ENCODE measurements at regions not wholly inside any gene's neighbourhood (a gene's known extent, or its start where the extent isn't known, plus 50 kb on each side); places are given as distances from the start of the nearest gene placed in this dataset.

DNA sequence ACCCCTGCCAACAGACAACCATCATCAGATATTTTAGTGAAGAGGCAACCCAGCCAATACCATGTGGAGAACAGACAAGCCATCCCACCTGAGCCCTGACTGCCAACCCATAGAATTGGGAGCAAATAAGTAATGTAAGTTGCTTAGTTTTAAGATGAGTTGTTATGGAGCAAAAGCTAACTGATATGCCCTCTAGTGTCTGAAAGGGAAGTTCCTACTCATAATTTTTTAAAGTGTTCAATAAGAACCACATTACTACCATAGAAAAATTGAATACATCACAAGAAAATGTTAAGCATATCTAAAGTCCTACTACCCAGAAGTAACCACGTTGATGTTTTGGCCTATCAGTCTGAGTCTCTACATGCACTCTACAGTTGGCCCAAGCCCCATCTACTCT, 50.8 kb upstream of the SLC36A4 start:
- DNase-seq (ENCODE audit: insufficient read length, low spot score), result no peak
- FAIRE-seq, result no peak
- TF ChIP-seq, protein P1, sequence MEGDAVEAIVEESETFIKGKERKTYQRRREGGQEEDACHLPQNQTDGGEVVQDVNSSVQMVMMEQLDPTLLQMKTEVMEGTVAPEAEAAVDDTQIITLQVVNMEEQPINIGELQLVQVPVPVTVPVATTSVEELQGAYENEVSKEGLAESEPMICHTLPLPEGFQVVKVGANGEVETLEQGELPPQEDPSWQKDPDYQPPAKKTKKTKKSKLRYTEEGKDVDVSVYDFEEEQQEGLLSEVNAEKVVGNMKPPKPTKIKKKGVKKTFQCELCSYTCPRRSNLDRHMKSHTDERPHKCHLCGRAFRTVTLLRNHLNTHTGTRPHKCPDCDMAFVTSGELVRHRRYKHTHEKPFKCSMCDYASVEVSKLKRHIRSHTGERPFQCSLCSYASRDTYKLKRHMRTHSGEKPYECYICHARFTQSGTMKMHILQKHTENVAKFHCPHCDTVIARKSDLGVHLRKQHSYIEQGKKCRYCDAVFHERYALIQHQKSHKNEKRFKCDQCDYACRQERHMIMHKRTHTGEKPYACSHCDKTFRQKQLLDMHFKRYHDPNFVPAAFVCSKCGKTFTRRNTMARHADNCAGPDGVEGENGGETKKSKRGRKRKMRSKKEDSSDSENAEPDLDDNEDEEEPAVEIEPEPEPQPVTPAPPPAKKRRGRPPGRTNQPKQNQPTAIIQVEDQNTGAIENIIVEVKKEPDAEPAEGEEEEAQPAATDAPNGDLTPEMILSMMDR (IDR thresholded peaks at IDR 0.05; ENCODE audit: insufficient read depth, missing control alignments), result peak; percentile 23

DNA sequence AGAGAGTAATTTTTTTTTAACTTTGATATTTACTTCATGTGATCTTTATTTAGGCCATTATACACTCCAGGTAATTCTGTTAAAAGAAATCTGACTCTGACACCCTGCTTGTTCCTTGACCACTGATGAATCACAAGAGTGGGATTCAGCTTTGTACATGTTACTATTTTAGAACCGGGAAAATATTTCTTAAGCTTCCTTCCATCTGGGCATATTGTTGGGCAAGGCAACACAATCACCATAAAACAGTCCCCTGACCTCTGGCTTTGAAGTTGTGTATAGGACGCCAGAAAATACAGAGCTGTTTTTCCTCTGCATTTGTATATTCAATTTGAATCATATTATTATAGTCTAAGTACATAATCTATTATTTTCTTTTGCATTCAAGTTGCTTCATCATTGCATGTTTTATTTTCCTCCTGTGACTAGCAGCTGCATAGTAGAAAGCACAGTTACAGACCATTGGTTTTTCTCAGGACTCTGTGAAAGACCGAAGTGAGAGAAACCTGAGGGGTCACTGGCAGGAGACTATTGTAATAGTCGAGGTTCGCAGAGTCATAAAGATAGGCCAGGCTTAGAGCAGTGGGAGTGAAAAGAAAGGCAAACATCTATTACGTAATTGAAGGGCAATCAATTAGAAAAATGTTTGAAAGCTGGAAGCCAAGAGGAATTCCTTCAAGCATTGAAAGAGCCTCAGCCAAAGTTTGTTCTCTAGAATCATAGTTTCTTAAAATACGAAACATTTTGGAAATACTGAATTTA, 51.8 kb upstream of the SLC36A4 start:
- FAIRE-seq (no peak), DNase-seq (ENCODE audit: insufficient read length, low spot score) (no peak)
- TF ChIP-seq, protein P1 (IDR thresholded peaks at IDR 0.05; ENCODE audit: insufficient read depth, missing control alignments), result no peak

DNA sequence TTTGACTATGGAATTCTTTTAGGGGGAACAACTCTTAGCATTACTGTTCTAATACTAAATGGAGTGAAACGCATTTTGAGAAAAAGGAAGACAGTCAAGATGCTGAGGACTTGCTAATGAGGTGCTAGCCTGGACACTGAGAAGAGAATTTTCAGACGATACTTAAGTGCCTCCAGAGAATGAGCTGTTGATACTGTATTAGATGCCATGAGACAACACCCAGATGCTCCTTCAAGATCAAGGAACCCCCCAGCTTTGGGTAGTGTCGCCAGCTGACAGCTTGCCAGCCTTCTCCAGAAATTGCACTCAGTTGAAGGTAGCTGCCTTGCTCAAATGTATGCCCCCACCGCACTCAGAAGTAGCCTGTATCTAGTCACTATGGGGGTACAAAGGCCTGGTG, 52.5 kb upstream of the SLC36A4 start:
- FAIRE-seq, result no peak
- no peak for DNase-seq (ENCODE audit: insufficient read length, low spot score)
- TF ChIP-seq, protein P1 (IDR thresholded peaks at IDR 0.05; ENCODE audit: insufficient read depth, missing control alignments), result no peak

DNA sequence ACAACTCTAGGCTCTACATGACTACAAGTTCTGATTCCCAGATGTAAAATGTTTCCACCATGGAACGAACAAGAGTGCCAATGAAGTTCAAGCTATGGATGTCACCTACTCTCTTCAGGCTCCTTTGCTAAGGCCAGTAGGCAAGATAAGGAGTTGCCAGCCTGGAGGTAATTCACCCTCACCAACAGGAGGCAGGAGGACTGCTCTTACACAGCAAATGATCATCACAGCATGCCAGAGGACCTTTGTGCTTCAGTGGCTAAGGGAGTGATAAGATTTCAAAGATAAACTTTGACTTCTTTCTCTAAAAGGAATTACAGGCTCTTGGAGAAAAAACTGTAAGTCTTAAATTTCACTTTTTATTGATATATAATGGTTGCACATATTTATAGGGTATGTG, 54.1 kb upstream of the SLC36A4 start:
- no peak for DNase-seq (ENCODE audit: insufficient read length, low spot score)
- no peak for FAIRE-seq
- TF ChIP-seq, protein P1 (IDR thresholded peaks at IDR 0.05; ENCODE audit: insufficient read depth, missing control alignments), result no peak

DNA sequence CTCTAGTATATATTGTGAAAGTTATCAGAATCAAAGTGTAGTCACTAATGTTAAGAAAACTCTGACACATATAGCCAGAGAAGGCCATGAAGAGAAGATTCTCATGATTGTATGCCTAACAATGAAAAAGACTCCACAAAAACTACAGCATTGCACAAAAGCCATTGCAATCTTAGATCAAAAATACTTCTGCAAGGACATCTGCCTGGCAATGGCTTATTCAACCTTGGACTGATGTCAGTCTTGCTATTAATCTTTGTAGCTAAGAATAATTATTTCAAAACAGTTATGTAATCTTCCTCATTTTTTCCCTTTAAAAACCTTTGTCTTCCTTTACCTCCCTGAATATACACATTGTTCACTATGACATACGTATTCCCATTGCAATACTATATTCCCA, 55.3 kb upstream of the SLC36A4 start:
- TF ChIP-seq, protein P1 (IDR thresholded peaks at IDR 0.05; ENCODE audit: insufficient read depth, missing control alignments), result no peak
- FAIRE-seq, result peak; percentile 46

DNA sequence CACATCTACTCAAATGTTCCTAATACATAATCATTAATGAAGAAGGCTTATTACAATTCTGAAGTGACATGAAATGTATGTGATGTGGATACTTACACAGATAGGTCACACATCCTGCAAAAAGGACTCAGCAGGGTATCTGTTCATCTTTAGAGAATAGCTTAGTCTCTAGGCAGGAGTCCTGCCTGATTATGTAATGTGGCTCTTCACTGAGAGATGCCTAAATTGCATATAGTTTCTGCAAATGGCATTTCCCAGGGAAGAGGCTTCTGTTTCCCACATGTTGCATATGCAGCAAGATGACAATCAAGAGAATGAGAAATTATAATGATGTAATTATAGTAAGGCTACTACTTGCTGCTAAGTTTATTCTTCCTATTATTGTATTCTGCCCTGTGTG, 58.8 kb upstream of the SLC36A4 start:
- DNase-seq (ENCODE audit: insufficient read length, low spot score) (no peak), FAIRE-seq (no peak)
- TF ChIP-seq, protein P1 (IDR thresholded peaks at IDR 0.05; ENCODE audit: insufficient read depth, missing control alignments), result no peak

More for the DNA sequence above, 55.3 kb upstream of the SLC36A4 start:
- DNase-seq (ENCODE audit: insufficient read length, low spot score), result no peak

DNA sequence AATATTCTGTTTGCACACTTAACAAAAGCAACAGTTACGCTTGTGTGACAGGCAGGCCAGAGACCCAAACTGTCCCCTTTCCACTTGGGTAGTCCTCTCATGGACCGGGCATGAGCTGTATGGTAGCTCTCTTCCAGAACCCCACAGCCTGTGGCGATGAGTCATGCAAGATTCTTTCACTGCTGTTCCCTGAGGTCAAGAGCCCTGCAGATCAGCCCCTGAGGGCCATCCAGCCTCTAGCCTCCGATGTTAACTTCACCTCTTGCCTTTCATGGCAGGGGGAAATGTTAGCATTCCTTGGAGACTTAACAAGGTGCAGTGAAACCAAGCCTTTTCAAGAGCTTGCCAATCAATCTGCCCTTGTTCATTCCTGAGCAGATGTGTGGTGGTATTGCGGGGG, 63.2 kb upstream of the DEUP1 start:
- DNase-seq (ENCODE audit: insufficient read length, low spot score) (no peak), FAIRE-seq (no peak)
- TF ChIP-seq, protein P1 (IDR thresholded peaks at IDR 0.05; ENCODE audit: insufficient read depth, missing control alignments), result no peak
